Erythroblast (primary cell): ENCODE measurements at regions not wholly inside any gene's neighbourhood (a gene's known extent, or its start where the extent isn't known, plus 50 kb on each side); places are given as distances from the start of the nearest gene placed in this dataset.
"Not testable (repeated sequence)": the region's sequence is repeated elsewhere in the genome, so short reads cannot be mapped to it uniquely, and the experiment has no call there.

ENCODE experiments used
- DNase-seq, 2 experiments: peaks; one replicate each; lab custom pipeline; 2025; lab: John Stamatoyannopoulos, UW
- GATA1 ChIP-seq: IDR thresholded peaks from 2 replicates; pipeline ENCODE4 v1.6.1; 2011; ENCODE audit warnings: low read depth, mild to moderate bottlenecking, control low read depth, low read length, moderate library complexity
- POLR2A ChIP-seq: IDR thresholded peaks from 2 replicates; pipeline ENCODE4 v1.6.1; 2011; ENCODE audit warnings: mild to moderate bottlenecking, low read length

GRCh38 chr3:170801597-170801996 lies 68.4 kb downstream of the RPL22L1 start:
- peak; percentile 56 to 79 for DNase-seq
- TF ChIP-seq GATA1 (no peak), POLR2A (no peak)

GRCh38 chr3:170800275-170800674 lies 69.7 kb downstream of the RPL22L1 start:
- DNase-seq = not testable (repeated sequence)

- DNase-seq = no peak
- TF ChIP-seq GATA1 (no peak), POLR2A (no peak)
These were observed 71.0 kb downstream of the RPL22L1 start for GRCh38 chr3:170799009-170799408.

- DNase-seq = peak in 1 of 2 experiments; percentile 17
- TF ChIP-seq POLR2A (no peak), GATA1 (no peak)
These were observed 72.3 kb downstream of the RPL22L1 start for GRCh38 chr3:170797685-170798084.

GRCh38 chr3:170792471-170792870 lies 77.5 kb downstream of the RPL22L1 start:
- TF ChIP-seq GATA1 (no peak), POLR2A (no peak)
- no peak for DNase-seq

GRCh38 chr3:170790647-170791046 lies 79.3 kb downstream of the RPL22L1 start:
- DNase-seq = no peak
- TF ChIP-seq POLR2A = no peak
- no peak for TF ChIP-seq GATA1

GRCh38 chr3:170787464-170787863 lies 82.5 kb downstream of the RPL22L1 start:
- DNase-seq = no peak
- TF ChIP-seq GATA1 = no peak
- no peak for TF ChIP-seq POLR2A

- TF ChIP-seq POLR2A (no peak), GATA1 (no peak)
- no peak for DNase-seq
These were observed 84.5 kb downstream of the RPL22L1 start for GRCh38 chr3:170785454-170785853.

GRCh38 chr3:170784406-170784805 lies 85.6 kb downstream of the RPL22L1 start:
- DNase-seq = no peak
- TF ChIP-seq POLR2A (no peak), GATA1 (no peak)

- DNase-seq = no peak
- TF ChIP-seq POLR2A (no peak), GATA1 (no peak)
These were observed 89.0 kb downstream of the RPL22L1 start for GRCh38 chr3:170780955-170781354.

- TF ChIP-seq GATA1 (no peak), POLR2A (no peak)
- DNase-seq = no peak
These were observed 89.5 kb downstream of the RPL22L1 start for GRCh38 chr3:170780471-170780870.

- TF ChIP-seq POLR2A (peak; percentile 83), GATA1 (peak; percentile 82)
- peak; percentile 87 to 94 for DNase-seq
These were observed 91.5 kb downstream of the RPL22L1 start for GRCh38 chr3:170778240-170779217.

GRCh38 chr3:170777564-170777926 lies 92.5 kb downstream of the RPL22L1 start:
- TF ChIP-seq GATA1 = no peak
- no peak for TF ChIP-seq POLR2A
- no peak for DNase-seq

- peak; percentile 31 to 46 for DNase-seq
These were observed 93.0 kb downstream of the RPL22L1 start for GRCh38 chr3:170776887-170777563.

GRCh38 chr3:170773682-170774425 lies 96.1 kb downstream of the RPL22L1 start:
- TF ChIP-seq GATA1 (no peak), POLR2A (peak; percentile 28)
- peak; percentile 56 to 60 for DNase-seq

More at GRCh38 chr3:170776887-170777563, 93.0 kb downstream of the RPL22L1 start:
- TF ChIP-seq GATA1 = no peak
- TF ChIP-seq POLR2A = no peak
